Thymus (tissue), 11 donors: ENCODE measurements at regions not wholly inside any gene's neighbourhood (a gene's known extent, or its start where the extent isn't known, plus 50 kb on each side); places are given as distances from the start of the nearest gene placed in this dataset.
"Not testable (repeated sequence)": the region's sequence is repeated elsewhere in the genome, so short reads cannot be mapped to it uniquely, and the experiment has no call there.

ENCODE experiments used
- DNase-seq, 9 donors: peaks; one replicate each; pipeline ENCODE4 v3.0.0-alpha.2; 2013; ENCODE audit warnings: low spot score in 9 of 9, low read depth in 6 of 9, missing footprints in 1 of 9
- H3K27ac ChIP-seq, 2 donors: one replicate each; pipeline ENCODE4 v1.5.1; 2013; ENCODE audit warnings: control low read depth in 1 of 2, low read depth in 1 of 2, low read length in 1 of 2, mild to moderate bottlenecking in 1 of 2, moderate library complexity in 1 of 2
- H3K27me3 ChIP-seq, 2 donors: one replicate each; pipeline ENCODE4 v1.5.1; 2013; ENCODE audit warnings: low read length in 1 of 2; ENCODE audit not compliant: control insufficient read depth in 2 of 2, insufficient read depth in 1 of 2
- H3K36me3 ChIP-seq, 2 donors: one replicate each; pipeline ENCODE4 v1.5.1; 2013; ENCODE audit warnings: low read length in 1 of 2, mild to moderate bottlenecking in 1 of 2, moderate library complexity in 1 of 2; ENCODE audit not compliant: control insufficient read depth in 2 of 2, insufficient read depth in 2 of 2
- H3K4me1 ChIP-seq, 2 donors: one replicate each; pipeline ENCODE4 v1.5.1; 2013; ENCODE audit warnings: low read length in 2 of 2; ENCODE audit not compliant: control insufficient read depth in 2 of 2, insufficient read depth in 2 of 2
- H3K4me3 ChIP-seq, 2 donors: one replicate each; pipeline ENCODE4 v1.5.1; 2013; ENCODE audit warnings: low read length in 2 of 2, control low read depth in 1 of 2, mild to moderate bottlenecking in 1 of 2
- H3K9me3 ChIP-seq, 2 donors: one replicate each; pipeline ENCODE4 v1.5.1; 2013; ENCODE audit warnings: low read length in 1 of 2, mild to moderate bottlenecking in 1 of 2; ENCODE audit not compliant: control insufficient read depth in 2 of 2, insufficient read depth in 1 of 2
- WGBS: extraction: QIAGEN DNeasy Blood & Tissue Kit; methylation state at CpG from one replicate; pipeline ENCODE4 v1.1.7; 2013; 5-methylcytosine and 5-hydroxymethylcytosine counted together
- donor health status: healthy.

DNA sequence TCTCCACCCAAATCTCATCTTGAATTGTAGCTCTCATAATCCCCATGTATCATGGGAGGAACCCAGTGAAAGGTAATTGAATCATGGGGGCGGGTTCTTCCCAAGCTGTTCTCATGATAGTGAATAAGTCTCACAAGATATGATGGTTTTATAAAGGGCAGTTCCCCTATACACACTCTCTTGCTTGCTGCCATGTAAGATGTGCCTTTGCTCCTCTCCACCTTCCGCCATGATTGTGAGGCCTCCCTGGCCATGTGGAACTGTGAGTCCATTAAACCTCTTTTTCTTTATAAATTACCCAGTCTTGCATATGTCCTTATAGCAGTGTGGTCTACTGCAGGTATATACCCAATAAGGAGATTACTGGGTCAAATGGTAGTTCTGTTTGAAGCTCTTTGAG, 61.3 kb upstream of the ALOX12 start:
- H3K9me3 ChIP-seq, H3K27me3 ChIP-seq, H3K4me3 ChIP-seq, DNase-seq, H3K27ac ChIP-seq, H3K4me1 ChIP-seq, H3K36me3 ChIP-seq: not testable (repeated sequence)
- 98% methylated on average over 2 of the region's 2 CpGs for WGBS

DNA sequence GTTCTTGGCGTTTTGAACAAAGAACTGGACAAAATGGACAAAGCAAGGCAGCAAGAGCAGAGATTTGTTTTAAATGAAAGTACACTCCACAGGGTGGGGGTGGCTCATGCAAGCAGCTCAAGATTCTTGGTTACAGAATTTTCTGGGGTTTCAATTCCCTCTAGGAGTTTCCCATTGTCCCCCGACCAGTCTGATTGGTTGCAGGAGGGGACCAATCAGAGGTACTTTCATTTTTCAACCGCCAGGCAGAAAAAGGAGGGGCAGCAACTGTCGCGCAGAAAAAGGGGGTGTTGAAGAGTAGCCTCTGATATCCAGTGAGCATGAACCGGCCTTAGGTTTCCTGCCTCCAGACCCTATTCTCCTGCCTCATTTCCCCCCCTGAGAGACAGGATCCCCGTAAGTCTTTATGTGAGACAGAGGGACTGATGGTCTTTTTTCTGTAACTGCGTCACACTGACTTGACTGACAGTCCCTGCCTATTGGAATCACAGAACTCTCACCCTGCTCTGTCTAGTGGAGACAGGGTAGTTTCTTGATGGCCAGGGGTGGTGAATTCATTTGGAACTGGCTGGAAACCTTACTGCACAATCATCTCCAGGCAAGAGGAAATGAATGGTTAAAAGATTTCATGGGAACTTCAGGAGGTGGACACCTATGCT, 59.4 kb upstream of the ALOX12 start:
- no peak for DNase-seq
- WGBS, result 92% methylated on average over 8 of the region's 8 CpGs
- H3K4me1 ChIP-seq, result no peaks in the 10 kb centered on the region

DNA sequence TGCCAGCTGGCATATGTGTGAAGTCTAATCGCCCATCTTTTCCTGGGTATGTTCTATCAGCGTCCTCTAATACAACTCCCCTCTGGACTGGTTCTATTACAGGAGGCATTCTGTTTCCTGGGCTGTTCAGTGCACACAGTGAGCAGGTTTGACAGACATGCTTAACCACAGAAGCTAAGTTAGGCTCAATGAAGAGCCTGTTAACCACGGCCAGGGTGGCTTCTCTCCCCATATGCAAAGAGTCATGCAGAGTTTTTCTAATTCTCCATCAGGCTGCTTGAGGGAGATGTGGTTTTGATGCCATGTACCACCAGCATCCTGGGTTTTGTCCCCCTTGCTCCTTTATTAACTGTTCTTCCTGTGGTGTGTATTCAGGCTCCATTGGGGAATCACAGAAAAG, 57.2 kb upstream of the ALOX12 start:
- no peaks in the 10 kb centered on the region for H3K36me3 ChIP-seq
- H3K4me3 ChIP-seq, result no peak overlapping the region
- WGBS, result 42% methylated on average over 3 of the region's 3 CpGs
- no peaks in the 10 kb centered on the region for H3K9me3 ChIP-seq
- H3K27me3 ChIP-seq, result no peaks in the 10 kb centered on the region
- peak in 1 of 9 donors; percentile 16 for DNase-seq
- no peak overlapping the region for H3K27ac ChIP-seq
- H3K4me1 ChIP-seq, result no peaks in the 10 kb centered on the region

More for the DNA sequence above, 59.4 kb upstream of the ALOX12 start:
- no peaks in the 10 kb centered on the region for H3K36me3 ChIP-seq
- H3K9me3 ChIP-seq, result no peaks in the 10 kb centered on the region
- no peaks in the 10 kb centered on the region for H3K27me3 ChIP-seq
- no peak overlapping the region for H3K4me3 ChIP-seq
- no peak overlapping the region for H3K27ac ChIP-seq

DNA sequence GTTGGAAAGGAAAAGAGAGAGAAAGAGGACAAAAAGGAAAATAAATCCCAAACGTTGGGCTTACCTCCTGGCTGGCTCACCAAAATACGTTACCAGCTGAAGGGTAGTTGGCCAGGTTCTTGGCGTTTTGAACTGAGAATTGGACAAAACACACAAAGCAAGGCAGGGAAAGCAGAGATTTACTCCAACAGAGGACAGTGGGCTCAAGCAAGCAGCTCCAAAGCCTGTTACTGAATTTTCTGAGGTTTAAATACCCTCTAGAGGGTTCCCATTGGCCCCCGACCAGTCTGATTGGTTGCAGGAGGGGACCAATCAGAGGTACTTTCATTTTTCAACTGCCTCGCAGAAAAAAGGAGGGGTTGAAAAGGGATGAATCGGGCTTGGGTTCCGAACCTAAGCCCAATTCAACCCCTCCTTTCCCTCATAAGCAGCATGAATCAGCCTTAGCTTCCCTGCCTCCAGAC, 55.6 kb upstream of the ALOX12 start:
- H3K9me3 ChIP-seq, result no peaks in the 10 kb centered on the region
- no peak for DNase-seq
- H3K36me3 ChIP-seq, result no peaks in the 10 kb centered on the region
- 96% methylated on average over 7 of the region's 7 CpGs for WGBS
- no peak overlapping the region for H3K4me3 ChIP-seq
- H3K27me3 ChIP-seq, result no peaks in the 10 kb centered on the region
- H3K4me1 ChIP-seq, result no peaks in the 10 kb centered on the region
- H3K27ac ChIP-seq, result no peak overlapping the region

DNA sequence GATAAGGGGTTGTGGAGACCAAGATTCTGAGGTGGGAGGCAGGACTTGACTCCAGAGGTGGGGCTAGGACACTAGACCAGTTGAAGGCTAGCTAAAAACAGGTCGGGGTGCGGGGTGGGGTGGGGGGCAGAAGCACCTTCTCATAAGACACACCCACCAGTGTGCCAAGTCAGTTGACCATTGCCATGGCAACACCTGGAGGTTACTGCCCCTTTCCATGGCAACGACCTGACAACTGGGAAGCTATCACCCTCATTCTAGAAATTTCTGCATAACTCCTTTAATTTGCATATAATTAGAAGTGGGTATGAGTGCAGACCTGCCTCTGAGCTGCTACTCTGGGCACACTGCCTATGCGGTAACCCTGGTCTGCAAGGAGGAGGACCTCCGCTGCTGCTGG, 53.9 kb upstream of the ALOX12 start:
- WGBS, result 97% methylated on average over 5 of the region's 5 CpGs
- H3K4me3 ChIP-seq, result no peak overlapping the region
- no peaks in the 10 kb centered on the region for H3K27me3 ChIP-seq

DNA sequence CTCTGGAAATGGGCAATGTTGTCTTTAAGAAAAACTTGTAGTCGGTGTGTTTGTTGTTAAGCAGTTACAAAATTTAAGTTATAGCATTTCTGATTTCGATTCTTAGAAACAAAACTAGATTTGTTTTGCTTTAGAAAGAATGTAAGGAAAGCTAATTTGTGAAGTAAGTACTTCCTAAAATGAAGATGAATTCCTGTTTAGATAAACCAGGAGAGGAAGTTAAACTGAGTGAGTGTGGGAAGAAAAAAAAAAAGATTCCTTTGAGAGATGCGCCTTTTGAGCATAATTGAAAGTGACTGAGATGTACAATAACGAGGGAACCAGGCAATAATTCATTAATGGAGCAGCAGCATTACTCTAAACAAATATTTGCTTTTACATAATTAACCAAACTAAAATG, 52.4 kb upstream of the ALOX12 start:
- H3K27ac ChIP-seq, result no peak overlapping the region
- no peaks in the 10 kb centered on the region for H3K9me3 ChIP-seq
- DNase-seq, result no peak
- WGBS, result 83% methylated on average over 4 of the region's 4 CpGs
- no peaks in the 10 kb centered on the region for H3K4me1 ChIP-seq
- no peak overlapping the region for H3K4me3 ChIP-seq
- H3K36me3 ChIP-seq, result no peaks in the 10 kb centered on the region
- no peaks in the 10 kb centered on the region for H3K27me3 ChIP-seq

More for the DNA sequence above, 53.9 kb upstream of the ALOX12 start:
- DNase-seq, result no peak
- no peak overlapping the region for H3K27ac ChIP-seq
- no peaks in the 10 kb centered on the region for H3K36me3 ChIP-seq
- H3K9me3 ChIP-seq, result no peaks in the 10 kb centered on the region
- H3K4me1 ChIP-seq, result no peaks in the 10 kb centered on the region
